Thoracic aorta (tissue), 2 donors: ENCODE measurements at regions not wholly inside any gene's neighbourhood (a gene's known extent, or its start where the extent isn't known, plus 50 kb on each side); places are given as distances from the start of the nearest gene placed in this dataset.

Experiments
- ATAC-seq: fragments of 150-250 bp; one replicate; pipeline ENCODE4 v1.8.0; 2017; ENCODE audit warnings: low read depth; ENCODE audit not compliant: insufficient number of reproducible peaks, low FRiP score
- DNase-seq: peaks from one replicate; pipeline ENCODE4 v3.0.0-alpha.2; 2020; ENCODE audit warnings: low spot score
- H3K27ac ChIP-seq, 2 donors: fragments of 200-600 bp; sonication (generic); 1 replicate in 1 of 2; 2 replicates in 1 of 2; pipeline ENCODE4 v1.5.1; 2016; ENCODE audit warnings: mild to moderate bottlenecking in 2 of 2, moderate library complexity in 2 of 2
- H3K27me3 ChIP-seq: fragments of 200-600 bp; sonication (generic); replicated peaks from 2 replicates; pipeline ENCODE4 v1.6.0; 2016; ENCODE audit warnings: mild to moderate bottlenecking; ENCODE audit not compliant: insufficient read depth
- H3K36me3 ChIP-seq: fragments of 200-600 bp; sonication (generic); one replicate; pipeline ENCODE4 v1.5.1; 2016
- H3K4me1 ChIP-seq, 2 donors: fragments of 200-600 bp; sonication (generic); 1 replicate in 1 of 2; 2 replicates in 1 of 2; pipeline versions ENCODE4 v1.5.1 to v1.6.0; 2016; ENCODE audit warnings: low read depth in 2 of 2, mild to moderate bottlenecking in 1 of 2; ENCODE audit not compliant: control insufficient read depth in 1 of 2
- H3K4me3 ChIP-seq: fragments of 200-600 bp; sonication (generic); 2 replicates; pipeline ENCODE4 v1.5.1; 2016; ENCODE audit warnings: mild to moderate bottlenecking
- H3K9me3 ChIP-seq: fragments of 200-600 bp; sonication (generic); 2 replicates; pipeline ENCODE4 v1.5.1; 2016
- TF ChIP-seq, protein P1 (sequence below): fragments of 200-600 bp; sonication (generic); IDR thresholded peaks from one replicate; pipeline ENCODE4 v1.5.1; 2019; ENCODE audit warnings: antibody characterized with exemption

DNA sequence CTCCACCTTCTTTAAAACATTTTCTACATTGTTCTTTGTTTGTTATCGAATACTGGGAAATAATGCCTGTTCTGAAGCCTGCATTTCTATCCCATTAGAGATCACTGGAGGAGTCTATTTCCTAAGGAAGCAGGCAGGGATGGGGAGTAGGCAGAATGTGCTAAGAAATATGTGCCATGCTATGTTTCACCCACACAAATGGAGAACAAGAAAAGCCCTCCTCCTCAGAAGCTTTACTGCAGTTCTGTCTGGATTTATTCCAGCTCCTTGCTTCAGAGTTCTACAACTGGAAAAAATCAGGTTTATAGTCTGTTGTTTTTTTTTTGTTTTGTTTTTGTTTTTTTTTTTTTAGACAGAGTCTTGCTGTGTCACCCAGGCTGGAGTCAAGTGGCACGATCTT, 825.1 kb downstream of the SLC4A3 start:
- no peak overlapping the region for H3K27ac ChIP-seq
- DNase-seq = no peak
- ATAC-seq = no peak
- no peaks in the 10 kb centered on the region for H3K27me3 ChIP-seq
- no peaks in the 10 kb centered on the region for H3K4me1 ChIP-seq
- H3K4me3 ChIP-seq = no peak overlapping the region
- no peaks in the 10 kb centered on the region for H3K9me3 ChIP-seq
- TF ChIP-seq, protein P1, sequence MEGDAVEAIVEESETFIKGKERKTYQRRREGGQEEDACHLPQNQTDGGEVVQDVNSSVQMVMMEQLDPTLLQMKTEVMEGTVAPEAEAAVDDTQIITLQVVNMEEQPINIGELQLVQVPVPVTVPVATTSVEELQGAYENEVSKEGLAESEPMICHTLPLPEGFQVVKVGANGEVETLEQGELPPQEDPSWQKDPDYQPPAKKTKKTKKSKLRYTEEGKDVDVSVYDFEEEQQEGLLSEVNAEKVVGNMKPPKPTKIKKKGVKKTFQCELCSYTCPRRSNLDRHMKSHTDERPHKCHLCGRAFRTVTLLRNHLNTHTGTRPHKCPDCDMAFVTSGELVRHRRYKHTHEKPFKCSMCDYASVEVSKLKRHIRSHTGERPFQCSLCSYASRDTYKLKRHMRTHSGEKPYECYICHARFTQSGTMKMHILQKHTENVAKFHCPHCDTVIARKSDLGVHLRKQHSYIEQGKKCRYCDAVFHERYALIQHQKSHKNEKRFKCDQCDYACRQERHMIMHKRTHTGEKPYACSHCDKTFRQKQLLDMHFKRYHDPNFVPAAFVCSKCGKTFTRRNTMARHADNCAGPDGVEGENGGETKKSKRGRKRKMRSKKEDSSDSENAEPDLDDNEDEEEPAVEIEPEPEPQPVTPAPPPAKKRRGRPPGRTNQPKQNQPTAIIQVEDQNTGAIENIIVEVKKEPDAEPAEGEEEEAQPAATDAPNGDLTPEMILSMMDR = no peak
- no peaks in the 10 kb centered on the region for H3K36me3 ChIP-seq

DNA sequence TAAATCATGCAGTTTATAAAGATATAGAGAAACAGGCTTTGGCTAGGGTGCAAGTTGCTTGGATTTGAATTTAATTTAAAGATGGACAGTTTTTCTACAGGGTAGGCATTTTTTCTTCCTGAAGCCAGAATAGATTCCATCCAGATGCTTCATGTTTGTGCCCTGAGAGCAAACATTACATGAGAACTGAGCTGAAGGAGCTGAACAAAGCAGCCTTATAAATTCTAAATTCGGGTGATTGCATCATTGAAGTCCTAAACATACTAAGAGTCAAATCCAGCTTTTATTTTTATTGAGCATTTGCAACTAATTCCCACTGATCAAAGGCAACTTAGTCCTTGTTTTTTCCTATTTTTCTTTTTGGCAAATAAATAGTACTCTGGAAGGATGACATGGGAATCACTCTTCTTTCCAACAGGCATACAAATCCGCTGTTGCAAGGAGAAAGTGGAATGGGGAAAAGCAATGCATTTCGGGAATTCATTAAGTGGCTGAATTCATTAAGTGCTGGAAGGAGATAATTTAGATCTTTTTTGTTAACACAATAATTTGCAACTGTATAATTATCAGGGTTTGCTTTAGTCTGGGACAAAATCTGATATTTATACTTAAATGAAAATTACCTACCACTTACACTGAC, 828.0 kb downstream of the SLC4A3 start:
- Histone ChIP-seq H3K27me3 (no peaks in the 10 kb centered on the region), H3K27ac (no peak overlapping the region), H3K36me3 (no peaks in the 10 kb centered on the region), H3K4me1 (no peaks in the 10 kb centered on the region), H3K4me3 (no peak overlapping the region), H3K9me3 (no peaks in the 10 kb centered on the region)
- DNase-seq = no peak
- TF ChIP-seq, protein P1 = no peak
- no peak for ATAC-seq

DNA sequence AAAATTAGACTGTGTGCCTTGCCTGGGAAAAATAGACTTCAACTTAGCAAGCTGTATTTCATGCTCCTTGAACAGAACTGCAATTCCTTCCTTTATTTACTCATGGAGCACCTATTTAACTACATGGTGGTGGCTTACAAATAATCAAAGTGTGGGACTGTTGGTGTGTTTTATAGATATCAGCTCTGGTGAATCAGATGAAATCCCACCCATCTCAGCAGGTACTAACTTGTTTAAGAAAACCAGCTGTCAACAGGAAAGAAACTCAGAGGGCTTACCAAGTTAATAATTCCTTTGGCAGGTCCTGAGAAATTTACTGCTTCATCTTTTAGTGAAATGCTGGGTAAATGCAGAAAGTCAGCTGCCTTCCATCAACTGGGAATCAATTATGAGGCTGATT, 830.6 kb downstream of the SLC4A3 start:
- Histone ChIP-seq H3K27me3 (no peaks in the 10 kb centered on the region), H3K36me3 (no peaks in the 10 kb centered on the region), H3K27ac (no peak overlapping the region), H3K4me3 (no peak overlapping the region), H3K4me1 (no peaks in the 10 kb centered on the region), H3K9me3 (no peaks in the 10 kb centered on the region)
- TF ChIP-seq, protein P1 = no peak
- ATAC-seq (no peak), DNase-seq (no peak)

- no peaks in the 10 kb centered on the region for H3K9me3 ChIP-seq
- ATAC-seq (no peak), DNase-seq (no peak)
- no peak overlapping the region for H3K27ac ChIP-seq
- no peaks in the 10 kb centered on the region for H3K4me1 ChIP-seq
- TF ChIP-seq, protein P1 = no peak
- H3K36me3 ChIP-seq = no peaks in the 10 kb centered on the region
- no peak overlapping the region for H3K4me3 ChIP-seq
- no peaks in the 10 kb centered on the region for H3K27me3 ChIP-seq
Measured at GRCh38 chr2:220460257-220460985, 833.0 kb downstream of the SLC4A3 start.

DNA sequence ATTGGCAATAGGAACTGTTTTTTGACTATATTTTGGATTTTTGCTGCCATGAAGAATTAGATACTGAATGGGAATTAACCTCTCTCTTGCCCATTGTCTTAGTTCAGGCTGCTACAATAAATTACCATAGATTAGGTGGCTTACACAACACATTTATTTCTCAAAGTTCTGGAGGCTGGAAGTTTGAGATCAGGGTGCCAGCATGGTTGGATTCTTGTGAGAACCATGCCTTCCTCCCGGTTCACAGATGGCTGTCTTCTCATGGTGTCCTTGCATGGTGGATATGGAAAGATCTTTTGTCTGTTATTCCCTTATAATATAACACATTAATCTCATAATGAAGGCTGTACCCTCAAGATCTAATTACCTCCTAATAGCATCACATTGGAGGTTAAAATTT, 836.4 kb downstream of the SLC4A3 start:
- ATAC-seq (no peak), DNase-seq (no peak)
- H3K27me3 ChIP-seq = no peaks in the 10 kb centered on the region
- no peak overlapping the region for H3K4me3 ChIP-seq
- peaks cover 0 to 11% of the 10 kb centered on the region in 2 donors for H3K4me1 ChIP-seq
- no peaks in the 10 kb centered on the region for H3K36me3 ChIP-seq
- no peaks in the 10 kb centered on the region for H3K9me3 ChIP-seq
- no peak overlapping the region for H3K27ac ChIP-seq
- TF ChIP-seq, protein P1 = no peak
